GM12872 (cell line): ENCODE measurements at regions not wholly inside any gene's neighbourhood (a gene's known extent, or its start where the extent isn't known, plus 50 kb on each side); places are given as distances from the start of the nearest gene placed in this dataset.

ENCODE experiments used
- TF ChIP-seq, protein P1 (sequence below): IDR thresholded peaks from 3 replicates; pipeline ENCODE4 v1.5.1; 2011; ENCODE audit warnings: low read depth, mild to moderate bottlenecking, low read length, moderate library complexity; ENCODE audit not compliant: insufficient read depth

DNA sequence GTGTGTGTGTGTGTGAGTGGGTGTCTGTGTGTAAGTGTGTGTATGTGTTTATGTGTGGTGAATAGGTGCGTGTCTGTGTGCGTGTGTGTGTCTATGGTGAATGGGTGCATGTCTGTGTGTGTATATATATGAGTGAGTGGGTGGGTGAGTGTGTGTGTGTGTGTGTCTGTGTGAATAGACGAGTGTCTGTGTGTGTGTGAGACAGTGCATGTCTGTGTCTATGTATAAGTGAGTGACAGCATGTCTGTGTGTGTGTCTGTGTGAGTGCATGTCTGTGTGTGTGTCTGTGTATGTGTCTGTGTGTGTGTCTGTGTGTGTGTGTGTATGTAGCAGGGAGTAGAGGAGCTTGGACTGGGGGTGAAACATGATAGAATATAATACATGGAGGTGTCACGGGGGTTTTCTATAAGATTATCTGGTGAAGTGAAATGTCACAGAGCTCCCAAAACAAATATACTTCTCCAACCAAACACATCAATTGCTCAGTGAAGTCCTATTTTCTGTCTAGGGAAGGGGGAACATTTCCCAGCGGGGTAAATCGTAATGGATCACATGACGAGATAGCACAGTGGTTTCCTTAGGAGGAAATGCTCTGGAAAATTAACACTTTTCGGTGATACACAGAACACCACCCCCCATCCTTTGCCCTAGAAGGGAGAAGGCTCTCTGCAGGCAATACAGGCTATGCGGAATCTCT lies 723.3 kb upstream of the CELF2 start:
- TF ChIP-seq, protein P1, sequence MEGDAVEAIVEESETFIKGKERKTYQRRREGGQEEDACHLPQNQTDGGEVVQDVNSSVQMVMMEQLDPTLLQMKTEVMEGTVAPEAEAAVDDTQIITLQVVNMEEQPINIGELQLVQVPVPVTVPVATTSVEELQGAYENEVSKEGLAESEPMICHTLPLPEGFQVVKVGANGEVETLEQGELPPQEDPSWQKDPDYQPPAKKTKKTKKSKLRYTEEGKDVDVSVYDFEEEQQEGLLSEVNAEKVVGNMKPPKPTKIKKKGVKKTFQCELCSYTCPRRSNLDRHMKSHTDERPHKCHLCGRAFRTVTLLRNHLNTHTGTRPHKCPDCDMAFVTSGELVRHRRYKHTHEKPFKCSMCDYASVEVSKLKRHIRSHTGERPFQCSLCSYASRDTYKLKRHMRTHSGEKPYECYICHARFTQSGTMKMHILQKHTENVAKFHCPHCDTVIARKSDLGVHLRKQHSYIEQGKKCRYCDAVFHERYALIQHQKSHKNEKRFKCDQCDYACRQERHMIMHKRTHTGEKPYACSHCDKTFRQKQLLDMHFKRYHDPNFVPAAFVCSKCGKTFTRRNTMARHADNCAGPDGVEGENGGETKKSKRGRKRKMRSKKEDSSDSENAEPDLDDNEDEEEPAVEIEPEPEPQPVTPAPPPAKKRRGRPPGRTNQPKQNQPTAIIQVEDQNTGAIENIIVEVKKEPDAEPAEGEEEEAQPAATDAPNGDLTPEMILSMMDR, result no peak

DNA sequence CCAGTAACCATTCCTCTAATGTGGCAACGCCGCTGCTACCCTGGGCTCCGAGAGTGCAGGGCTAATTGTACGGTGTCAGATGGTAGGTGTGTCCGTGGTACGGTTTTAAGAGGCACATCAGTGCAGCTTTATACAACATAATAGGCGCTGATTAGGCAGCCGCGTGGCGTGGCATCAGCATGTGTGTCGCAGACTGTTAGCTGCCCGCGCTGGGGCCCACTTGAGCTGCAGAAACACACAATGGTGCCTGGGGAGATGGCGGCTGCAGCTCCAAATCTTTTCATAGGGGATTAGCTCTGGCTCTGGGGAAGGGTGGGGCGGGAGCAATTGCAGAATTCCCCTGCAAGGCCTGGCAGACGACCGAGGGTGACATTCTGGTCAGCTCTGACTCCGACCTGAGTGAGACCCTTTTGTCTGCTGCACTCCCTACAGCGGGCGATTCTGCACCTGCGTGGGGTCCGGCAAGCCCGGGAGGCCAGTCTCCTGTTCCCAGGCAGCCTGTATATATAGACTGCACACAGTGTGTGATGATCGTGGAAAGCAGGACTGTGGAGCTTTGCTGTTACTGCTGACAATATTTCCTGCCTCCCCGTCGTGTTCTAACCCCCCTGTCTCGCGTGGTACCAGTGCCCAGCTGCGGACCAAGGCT lies 722.7 kb upstream of the CELF2 start:
- TF ChIP-seq, protein P1, result no peak

DNA sequence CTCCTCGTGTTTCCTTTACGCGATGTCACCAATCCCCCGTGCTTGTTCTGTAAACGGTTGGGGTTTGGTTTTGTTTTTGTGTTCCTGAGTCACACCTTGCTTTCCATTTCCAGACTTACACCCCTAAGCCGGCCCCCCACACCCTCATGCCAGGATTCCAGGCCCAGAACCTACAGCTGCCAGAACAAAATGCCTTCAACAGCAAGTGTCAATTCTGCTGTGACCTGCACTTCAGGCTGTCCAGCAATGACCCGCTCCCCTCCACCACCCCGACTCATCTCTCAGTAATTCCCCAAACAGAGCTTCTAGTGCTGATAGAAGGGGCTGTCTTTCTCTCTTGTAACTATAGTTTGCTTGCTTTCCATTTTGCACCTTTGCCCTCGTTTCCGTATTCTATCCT lies 722.1 kb upstream of the CELF2 start:
- TF ChIP-seq, protein P1, result no peak

DNA sequence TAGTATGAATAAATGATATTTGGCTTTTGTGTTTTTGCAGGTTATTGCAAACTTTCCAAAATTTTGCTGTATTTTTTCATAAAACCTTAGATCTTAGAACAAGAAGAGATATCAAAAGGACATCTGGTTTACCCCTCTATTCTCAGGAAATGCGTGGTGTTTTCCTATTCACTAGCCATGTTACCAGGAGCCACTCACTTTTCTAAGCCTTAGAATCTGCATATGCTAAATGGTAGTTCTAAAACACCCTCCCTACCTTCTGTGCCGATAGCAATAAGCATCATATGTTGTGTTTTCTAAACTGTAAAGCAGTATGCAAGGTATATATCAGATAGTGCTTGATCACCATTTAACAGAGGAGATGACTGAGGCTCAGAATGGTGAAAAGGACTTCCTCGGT lies 715.0 kb upstream of the CELF2 start:
- TF ChIP-seq, protein P1, result no peak

DNA sequence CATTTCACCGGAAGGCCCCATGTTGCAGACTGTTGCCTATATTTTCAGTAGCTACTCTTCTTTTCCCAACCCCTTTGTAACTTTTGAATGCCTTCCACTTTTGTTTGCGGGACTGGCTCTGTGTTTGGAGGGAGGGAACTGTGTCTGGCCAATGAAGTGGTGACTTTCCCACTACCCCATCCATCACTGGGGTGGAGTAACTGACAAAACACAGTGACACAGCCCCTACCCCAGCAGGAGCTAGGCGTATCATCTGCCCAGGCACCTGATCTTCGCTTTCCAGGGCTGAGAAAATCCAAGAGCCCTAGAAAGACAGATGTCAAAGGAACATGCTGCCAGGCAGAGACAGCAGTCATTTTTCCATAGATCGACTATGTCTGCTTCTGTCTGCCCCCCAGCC lies 710.6 kb upstream of the CELF2 start:
- TF ChIP-seq, protein P1, result no peak

DNA sequence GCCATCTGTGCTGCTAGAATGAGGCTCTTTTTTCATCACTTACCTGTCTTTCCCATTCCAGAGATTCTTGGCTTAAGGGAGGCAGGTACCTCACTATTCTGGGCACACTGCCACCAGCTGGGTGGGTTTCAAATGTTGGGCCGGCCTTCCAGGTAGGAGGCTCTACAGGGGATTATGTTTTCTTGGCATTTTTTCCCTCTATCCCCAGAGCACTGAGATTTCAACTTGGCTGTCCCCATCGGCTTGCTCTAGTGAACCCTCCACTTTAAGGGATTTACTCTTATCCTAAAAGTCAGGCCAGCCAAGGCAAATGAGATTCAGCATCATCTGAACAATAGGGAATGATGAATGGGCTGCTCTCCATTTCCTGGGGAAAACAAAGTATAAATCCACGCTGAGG lies 710.1 kb upstream of the CELF2 start:
- TF ChIP-seq, protein P1, result no peak

DNA sequence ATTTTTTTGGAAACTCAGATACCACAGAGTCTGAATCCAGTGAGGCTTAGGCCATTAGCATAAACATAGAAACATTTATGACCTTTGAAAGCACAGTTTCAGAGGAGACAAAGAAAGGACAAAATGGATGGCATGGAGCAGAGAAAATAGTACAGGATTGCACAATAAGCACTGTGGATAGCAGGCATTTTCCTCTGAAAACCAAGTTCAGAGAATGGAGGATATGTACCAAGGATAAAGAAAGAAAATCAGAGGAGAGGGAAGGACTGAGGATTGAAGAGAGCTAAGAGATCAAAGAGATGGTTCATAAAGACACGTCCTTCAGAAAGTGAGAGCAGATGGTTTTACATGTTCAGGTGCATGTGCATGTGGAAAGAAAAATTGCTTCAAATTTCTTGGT lies 707.2 kb upstream of the CELF2 start:
- TF ChIP-seq, protein P1, result no peak
